ENCODE measurements at regions not wholly inside any gene's neighbourhood (a gene's known extent, or its start where the extent isn't known, plus 50 kb on each side); places are given as distances from the start of the nearest gene placed in this dataset.

GRCh38 chr4:71120831-71121524 lies 127.5 kb downstream of the DCK start:
- Histone ChIP-seq H3K27me3 (ENCODE audit: control insufficient read depth, insufficient read depth, low read length) (no peaks in the 10 kb centered on the region), H2AFZ (ENCODE audit: low read length) (no peak overlapping the region), H3K4me3 (replicated peaks in 1 of 4; ENCODE audit: control extremely low read depth in 1 of 4, insufficient read depth in 1 of 4, low read depth in 3 of 4, low read length in 4 of 4) (no peak overlapping the region), H3K9me3 (ENCODE audit: control insufficient read depth, insufficient read depth, low read depth, low read length) (no peaks in the 10 kb centered on the region), H3K36me3 (ENCODE audit: control insufficient read depth, insufficient read depth, low read length) (no peaks in the 10 kb centered on the region), H3K79me2 (ENCODE audit: control insufficient read depth, insufficient read depth, low read length) (no peaks in the 10 kb centered on the region), H4K20me1 (ENCODE audit: control insufficient read depth, extremely low read depth, insufficient read depth, low read length) (no peaks in the 10 kb centered on the region), H3K4me1 (ENCODE audit: control insufficient read depth, extremely low read depth, insufficient read depth, low read length) (no peaks in the 10 kb centered on the region), H3K4me2 (ENCODE audit: extremely low read depth, insufficient read depth, low read length) (no peak overlapping the region), H3K27ac (ENCODE audit: insufficient read depth, low read length) (no peak overlapping the region), H3K9ac (ENCODE audit: insufficient read depth, low read length) (no peak overlapping the region)
- TF ChIP-seq CTCF (conservative IDR thresholded peaks at IDR 0.05 in 1 of 2, IDR thresholded peaks at IDR 0.05 in 1 of 2; ENCODE audit: low read depth in 1 of 2, low read length in 2 of 2) (no peak), EZH2 (IDR thresholded peaks at IDR 0.05; ENCODE audit: low read length, missing control alignments) (no peak)
- no peak for DNase-seq (ENCODE audit: low read depth in 2 of 2)

GRCh38 chr4:71123951-71124350 lies 130.5 kb downstream of the DCK start:
- TF ChIP-seq EZH2 (IDR thresholded peaks at IDR 0.05; ENCODE audit: low read length, missing control alignments) (no peak), CTCF (conservative IDR thresholded peaks at IDR 0.05 in 1 of 2, IDR thresholded peaks at IDR 0.05 in 1 of 2; ENCODE audit: low read depth in 1 of 2, low read length in 2 of 2) (no peak)
- H3K4me1 ChIP-seq (ENCODE audit: control insufficient read depth, extremely low read depth, insufficient read depth, low read length) = peaks cover 2% of the 10 kb centered on the region
- DNase-seq (ENCODE audit: low read depth in 2 of 2) = no peak
- no peaks in the 10 kb centered on the region for H3K27me3 ChIP-seq (ENCODE audit: control insufficient read depth, insufficient read depth, low read length)
- no peak overlapping the region for H3K4me2 ChIP-seq (ENCODE audit: extremely low read depth, insufficient read depth, low read length)
- H3K9ac ChIP-seq (ENCODE audit: insufficient read depth, low read length) = no peak overlapping the region
- H2AFZ ChIP-seq (ENCODE audit: low read length) = no peak overlapping the region
- H3K4me3 ChIP-seq (replicated peaks in 1 of 4; ENCODE audit: control extremely low read depth in 1 of 4, insufficient read depth in 1 of 4, low read depth in 3 of 4, low read length in 4 of 4) = no peak overlapping the region
- H3K9me3 ChIP-seq (ENCODE audit: control insufficient read depth, insufficient read depth, low read depth, low read length) = no peaks in the 10 kb centered on the region
- no peaks in the 10 kb centered on the region for H3K36me3 ChIP-seq (ENCODE audit: control insufficient read depth, insufficient read depth, low read length)
- H3K79me2 ChIP-seq (ENCODE audit: control insufficient read depth, insufficient read depth, low read length) = no peaks in the 10 kb centered on the region
- no peak overlapping the region for H3K27ac ChIP-seq (ENCODE audit: insufficient read depth, low read length)
- H4K20me1 ChIP-seq (ENCODE audit: control insufficient read depth, extremely low read depth, insufficient read depth, low read length) = no peaks in the 10 kb centered on the region

- H3K79me2 ChIP-seq (ENCODE audit: control insufficient read depth, insufficient read depth, low read length) = no peaks in the 10 kb centered on the region
- peaks cover 2% of the 10 kb centered on the region for H3K4me1 ChIP-seq (ENCODE audit: control insufficient read depth, extremely low read depth, insufficient read depth, low read length)
- H3K9ac ChIP-seq (ENCODE audit: insufficient read depth, low read length) = no peak overlapping the region
- H3K9me3 ChIP-seq (ENCODE audit: control insufficient read depth, insufficient read depth, low read depth, low read length) = no peaks in the 10 kb centered on the region
- H4K20me1 ChIP-seq (ENCODE audit: control insufficient read depth, extremely low read depth, insufficient read depth, low read length) = no peaks in the 10 kb centered on the region
- no peaks in the 10 kb centered on the region for H3K27me3 ChIP-seq (ENCODE audit: control insufficient read depth, insufficient read depth, low read length)
- DNase-seq (ENCODE audit: low read depth in 2 of 2) = no peak
- TF ChIP-seq CTCF (conservative IDR thresholded peaks at IDR 0.05 in 1 of 2, IDR thresholded peaks at IDR 0.05 in 1 of 2; ENCODE audit: low read depth in 1 of 2, low read length in 2 of 2) (no peak), EZH2 (IDR thresholded peaks at IDR 0.05; ENCODE audit: low read length, missing control alignments) (no peak)
- H3K27ac ChIP-seq (ENCODE audit: insufficient read depth, low read length) = no peak overlapping the region
- H3K4me2 ChIP-seq (ENCODE audit: extremely low read depth, insufficient read depth, low read length) = no peak overlapping the region
- no peak overlapping the region for H2AFZ ChIP-seq (ENCODE audit: low read length)
- H3K36me3 ChIP-seq (ENCODE audit: control insufficient read depth, insufficient read depth, low read length) = no peaks in the 10 kb centered on the region
- H3K4me3 ChIP-seq (replicated peaks in 1 of 4; ENCODE audit: control extremely low read depth in 1 of 4, insufficient read depth in 1 of 4, low read depth in 3 of 4, low read length in 4 of 4) = no peak overlapping the region
Measured at GRCh38 chr4:71125137-71125536, 131.7 kb downstream of the DCK start.
